ENCODE measurements at regions not wholly inside any gene's neighbourhood (a gene's known extent, or its start where the extent isn't known, plus 50 kb on each side); places are given as distances from the start of the nearest gene placed in this dataset.

DNA sequence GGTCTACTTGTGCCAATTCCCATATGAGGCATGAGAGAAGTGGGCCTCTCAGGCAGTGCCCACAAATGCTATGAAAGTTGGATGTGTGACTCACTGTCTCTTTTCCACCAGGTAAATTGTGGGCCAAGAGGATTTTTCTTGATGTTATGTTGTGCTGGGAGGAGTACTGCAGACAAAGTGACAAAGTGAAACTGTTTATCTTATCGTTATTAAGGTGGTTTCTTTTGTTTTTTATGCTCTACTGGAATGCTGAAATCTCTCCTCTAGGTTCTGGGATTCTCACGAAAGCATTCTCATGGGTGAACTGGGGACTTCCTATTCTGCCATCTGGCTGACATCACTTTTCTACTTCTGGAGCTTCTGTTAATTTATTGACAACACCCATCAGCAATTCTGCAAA is 919.6 kb upstream of the EPHA6 start:
- TF ChIP-seq EZH2 (IDR thresholded peaks at IDR 0.05) (no peak), POLR2AphosphoS5 (IDR thresholded peaks at IDR 0.05; ENCODE audit: borderline replicate concordance, low read depth, low read length) (no peak)

All from SK-N-MC (cell line).